Neural progenitor cell (in vitro differentiated cells): ENCODE measurements at regions not wholly inside any gene's neighbourhood (a gene's known extent, or its start where the extent isn't known, plus 50 kb on each side); places are given as distances from the start of the nearest gene placed in this dataset.

Source experiments
- CTCF ChIP-seq: fragments of 200-600 bp; sonication (generic); IDR thresholded peaks from 2 replicates; pipeline ENCODE4 v1.5.1; 2017; ENCODE audit warnings: antibody characterized with exemption, mild to moderate bottlenecking
- EZH2 ChIP-seq: fragments of 200-600 bp; sonication (generic); IDR thresholded peaks from 2 replicates; pipeline ENCODE4 v1.6.1; 2017; ENCODE audit warnings: antibody characterized with exemption, mild to moderate bottlenecking, moderate library complexity
- EZH2phosphoT487 ChIP-seq: fragments of 200-600 bp; sonication (generic); IDR thresholded peaks from 2 replicates; pipeline ENCODE4 v1.6.1; 2017; ENCODE audit warnings: antibody characterized with exemption

DNA sequence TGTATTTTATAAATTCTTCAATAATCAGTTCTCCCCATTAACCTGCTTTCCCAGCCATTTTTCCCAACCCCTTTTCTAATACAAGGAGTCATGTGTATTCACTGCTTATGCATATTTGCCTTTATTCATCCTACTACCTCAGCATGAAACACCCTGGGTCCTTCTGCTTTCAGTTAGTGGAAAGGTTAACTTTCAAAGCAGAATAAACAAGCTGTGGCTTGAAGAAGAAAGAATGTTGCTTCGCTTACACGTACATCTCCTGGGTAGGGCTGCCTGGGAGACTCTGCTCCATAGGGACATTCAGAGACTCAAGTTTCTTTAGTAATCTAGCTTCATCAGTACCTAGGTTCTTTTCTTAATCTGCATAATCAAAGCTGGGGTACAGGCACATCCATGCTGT, 567.8 kb upstream of the SLC10A2 start:
- TF ChIP-seq CTCF (no peak), EZH2 (no peak), EZH2phosphoT487 (no peak)
